WI38 (cell line): ENCODE measurements at regions not wholly inside any gene's neighbourhood (a gene's known extent, or its start where the extent isn't known, plus 50 kb on each side); places are given as distances from the start of the nearest gene placed in this dataset.

ENCODE experiments used
- H3K4me3 ChIP-seq: 2 replicates; pipeline ENCODE4 v1.5.1; 2011; ENCODE audit warnings: low read depth, mild to moderate bottlenecking, control low read depth, low read length
- TF ChIP-seq, protein P1 (sequence below): IDR thresholded peaks from 2 replicates; pipeline ENCODE4 v1.5.1; 2012; ENCODE audit warnings: low read depth, mild to moderate bottlenecking, control low read depth, low read length

DNA sequence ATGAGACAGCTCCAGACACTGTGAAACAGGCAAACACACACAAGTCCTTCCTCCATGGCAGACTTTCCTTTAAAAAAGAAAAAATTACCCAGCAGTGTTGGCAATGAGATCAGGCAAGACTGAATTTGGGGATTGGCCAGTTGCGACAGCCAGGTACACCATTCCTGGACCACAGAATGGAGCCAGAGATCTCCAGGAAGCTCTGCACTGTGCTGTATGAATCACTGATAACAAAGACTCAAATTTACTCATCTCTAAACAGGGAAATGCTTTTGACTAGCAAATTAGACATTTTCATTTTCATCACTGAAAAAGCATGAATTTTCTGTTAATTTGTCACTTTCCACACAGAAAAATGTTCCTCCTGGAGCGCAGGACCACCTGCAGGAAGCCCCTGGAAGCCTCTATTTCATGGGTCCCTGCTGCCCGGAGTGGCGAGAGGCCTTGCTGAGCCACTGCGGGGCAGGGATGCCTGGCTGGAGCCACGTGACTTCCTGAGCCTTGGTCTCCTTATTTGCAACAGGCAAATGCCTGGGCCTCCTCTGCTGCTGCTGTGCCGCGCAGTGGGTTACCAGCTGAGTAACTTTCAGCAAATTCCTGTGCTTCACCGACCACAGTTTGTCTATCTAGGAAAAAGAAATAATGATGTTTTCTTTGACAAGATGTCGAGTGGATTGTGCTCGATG lies 185.9 kb upstream of the ZNF618 start:
- TF ChIP-seq, protein P1, sequence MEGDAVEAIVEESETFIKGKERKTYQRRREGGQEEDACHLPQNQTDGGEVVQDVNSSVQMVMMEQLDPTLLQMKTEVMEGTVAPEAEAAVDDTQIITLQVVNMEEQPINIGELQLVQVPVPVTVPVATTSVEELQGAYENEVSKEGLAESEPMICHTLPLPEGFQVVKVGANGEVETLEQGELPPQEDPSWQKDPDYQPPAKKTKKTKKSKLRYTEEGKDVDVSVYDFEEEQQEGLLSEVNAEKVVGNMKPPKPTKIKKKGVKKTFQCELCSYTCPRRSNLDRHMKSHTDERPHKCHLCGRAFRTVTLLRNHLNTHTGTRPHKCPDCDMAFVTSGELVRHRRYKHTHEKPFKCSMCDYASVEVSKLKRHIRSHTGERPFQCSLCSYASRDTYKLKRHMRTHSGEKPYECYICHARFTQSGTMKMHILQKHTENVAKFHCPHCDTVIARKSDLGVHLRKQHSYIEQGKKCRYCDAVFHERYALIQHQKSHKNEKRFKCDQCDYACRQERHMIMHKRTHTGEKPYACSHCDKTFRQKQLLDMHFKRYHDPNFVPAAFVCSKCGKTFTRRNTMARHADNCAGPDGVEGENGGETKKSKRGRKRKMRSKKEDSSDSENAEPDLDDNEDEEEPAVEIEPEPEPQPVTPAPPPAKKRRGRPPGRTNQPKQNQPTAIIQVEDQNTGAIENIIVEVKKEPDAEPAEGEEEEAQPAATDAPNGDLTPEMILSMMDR, result no peak
- H3K4me3 ChIP-seq, result no peak overlapping the region

DNA sequence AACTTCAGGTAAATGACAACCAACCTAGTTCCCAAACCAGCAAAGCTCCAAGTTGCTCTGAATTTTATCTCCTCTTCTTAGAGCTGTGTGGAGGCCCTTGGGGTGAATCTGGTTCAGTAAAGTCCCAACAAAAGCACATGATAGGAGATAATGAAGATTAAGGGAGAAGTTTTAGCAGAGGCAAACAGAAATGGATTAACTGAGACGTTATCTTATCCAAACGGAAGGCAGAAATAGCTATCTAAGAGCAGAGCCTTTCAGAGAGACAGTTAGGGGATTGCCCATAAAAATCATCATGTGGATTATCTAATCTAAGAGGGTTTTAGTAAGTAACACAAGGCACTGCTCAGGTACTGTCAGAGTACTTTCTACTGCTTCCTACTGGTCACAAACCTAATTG lies 183.9 kb upstream of the ZNF618 start:
- TF ChIP-seq, protein P1, result no peak
- no peak overlapping the region for H3K4me3 ChIP-seq

DNA sequence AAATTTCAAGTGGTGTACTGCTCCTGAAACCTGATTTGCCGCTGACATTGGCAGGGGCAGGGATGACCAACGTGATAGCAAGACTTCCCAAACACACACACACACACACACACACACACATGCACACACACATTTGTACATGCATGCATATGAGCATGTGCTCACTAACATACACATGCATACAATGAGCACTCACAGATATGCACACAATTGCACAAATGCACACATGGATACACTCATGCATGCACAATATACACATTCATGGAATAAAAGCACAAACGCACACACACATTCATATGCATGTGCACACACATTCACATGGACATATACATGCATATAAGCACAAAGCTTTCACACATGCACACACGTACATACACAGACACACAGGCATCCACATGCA lies 181.2 kb upstream of the ZNF618 start:
- TF ChIP-seq, protein P1, result no peak
- no peak overlapping the region for H3K4me3 ChIP-seq

DNA sequence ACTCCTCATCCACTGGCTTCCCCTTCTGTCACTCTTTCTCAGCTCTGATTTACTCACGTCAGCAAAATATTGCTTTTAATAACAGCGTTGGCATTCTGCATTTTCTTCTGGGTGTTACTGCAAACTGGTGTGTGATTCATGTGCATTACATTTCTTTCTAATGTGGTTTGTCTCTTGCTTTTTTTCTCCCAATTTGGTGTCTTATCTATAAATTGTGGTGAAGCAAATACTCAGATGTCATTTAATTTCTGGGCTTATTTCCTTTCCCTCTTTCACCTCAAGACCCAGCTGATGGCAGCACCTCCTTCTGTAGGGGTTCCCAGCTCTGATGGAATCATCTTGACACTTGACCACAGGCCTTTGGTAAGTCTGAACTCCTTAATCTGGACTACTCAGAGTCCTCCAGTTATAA lies 180.7 kb upstream of the ZNF618 start:
- H3K4me3 ChIP-seq, result no peak overlapping the region
- TF ChIP-seq, protein P1, result no peak

DNA sequence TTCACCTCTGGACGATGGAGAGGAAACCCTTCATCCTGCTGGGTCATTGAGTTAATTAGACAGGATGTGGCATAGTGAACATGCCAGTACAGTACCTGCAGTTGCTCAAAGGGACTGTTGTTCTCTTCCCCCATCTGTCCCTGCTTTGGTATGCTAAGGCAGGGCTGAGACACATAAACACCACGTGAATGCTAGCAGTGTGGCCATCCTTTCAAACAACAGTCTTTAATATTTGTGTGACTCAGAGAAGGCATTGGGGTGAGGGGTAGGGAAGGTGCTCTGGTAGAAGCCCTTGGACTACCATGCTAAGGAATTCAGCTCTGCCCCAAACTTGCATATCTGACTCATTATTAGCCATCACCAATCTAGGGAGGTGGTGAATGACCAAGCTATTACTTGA lies 180.2 kb upstream of the ZNF618 start:
- H3K4me3 ChIP-seq, result no peak overlapping the region
- TF ChIP-seq, protein P1, result no peak

DNA sequence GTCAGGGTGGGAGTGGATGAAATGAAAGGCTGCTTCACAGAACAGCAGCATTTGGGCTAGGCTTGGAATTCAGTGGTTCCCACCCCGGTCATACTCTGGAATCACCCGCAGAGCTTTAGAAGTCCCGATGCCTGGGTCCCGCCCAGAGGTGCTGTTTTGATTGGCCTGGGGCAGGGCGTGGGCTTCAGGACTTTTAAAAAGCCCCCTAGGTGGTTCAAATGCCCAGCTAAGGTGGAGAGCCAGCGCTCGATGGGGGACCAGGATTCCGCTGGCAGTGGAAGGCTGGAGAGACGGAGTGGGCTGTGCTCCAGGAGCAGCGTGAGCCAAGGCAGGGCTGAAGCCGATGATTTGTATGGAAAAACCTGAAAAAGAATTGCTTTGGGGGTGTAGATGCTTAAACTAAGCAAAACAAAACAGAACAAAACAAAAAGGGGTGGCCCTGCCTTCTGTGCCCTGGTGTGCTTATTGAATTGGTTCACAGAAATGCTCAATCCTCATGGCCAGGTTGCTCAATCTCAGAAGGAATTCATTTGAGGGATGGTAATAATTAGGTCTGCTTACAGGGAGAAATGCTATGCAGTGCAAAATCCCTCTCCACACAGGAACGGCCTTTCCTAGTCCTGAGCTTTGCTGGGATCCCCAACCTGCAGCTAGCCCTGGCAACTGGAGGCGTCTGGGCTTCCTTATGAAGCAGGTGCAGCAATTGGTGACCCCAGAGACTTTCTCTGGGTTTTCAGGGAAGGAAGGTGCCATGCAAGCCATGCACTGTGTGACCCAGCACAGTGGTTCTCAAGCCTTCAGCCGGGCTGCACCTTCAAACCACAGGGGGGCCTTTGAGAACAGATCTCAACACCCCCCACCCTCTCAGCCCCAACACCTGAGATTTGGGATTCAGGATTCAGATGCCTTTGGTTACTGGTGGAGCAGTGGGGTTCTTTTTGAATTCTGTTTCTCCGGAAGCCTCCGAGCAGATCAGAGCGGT lies 174.0 kb upstream of the ZNF618 start:
- no peak overlapping the region for H3K4me3 ChIP-seq
- TF ChIP-seq, protein P1, result no peak
